ENCODE measurements at regions not wholly inside any gene's neighbourhood (a gene's known extent, or its start where the extent isn't known, plus 50 kb on each side); places are given as distances from the start of the nearest gene placed in this dataset.

GRCh38 chr10:90418869-90419652, 438.8 kb downstream of the HTR7 start:
- Histone ChIP-seq H3K36me3 (ENCODE audit: control insufficient read depth, insufficient read depth, low read length) (no peaks in the 10 kb centered on the region), H3K4me3 (ENCODE audit: low read depth, low read length) (no peak overlapping the region), H3K27me3 (ENCODE audit: control insufficient read depth, insufficient read depth, low read length) (no peaks in the 10 kb centered on the region)
- no peak for TF ChIP-seq CTCF (IDR thresholded peaks at IDR 0.05; ENCODE audit: insufficient read depth, low read length, poor library complexity, severe bottlenecking)
- DNase-seq (ENCODE audit: low read depth) = peak; percentile 78

- no peaks in the 10 kb centered on the region for H3K36me3 ChIP-seq (ENCODE audit: control insufficient read depth, insufficient read depth, low read length)
These were observed 437.1 kb downstream of the HTR7 start for GRCh38 chr10:90420637-90421318.

GRCh38 chr10:90421874-90422273, 436.0 kb downstream of the HTR7 start:
- DNase-seq (ENCODE audit: low read depth) = no peak
- TF ChIP-seq CTCF (IDR thresholded peaks at IDR 0.05; ENCODE audit: insufficient read depth, low read length, poor library complexity, severe bottlenecking) = no peak
- H3K36me3 ChIP-seq (ENCODE audit: control insufficient read depth, insufficient read depth, low read length) = no peaks in the 10 kb centered on the region
- no peak overlapping the region for H3K4me3 ChIP-seq (ENCODE audit: low read depth, low read length)
- no peaks in the 10 kb centered on the region for H3K27me3 ChIP-seq (ENCODE audit: control insufficient read depth, insufficient read depth, low read length)

More at GRCh38 chr10:90420637-90421318, 437.1 kb downstream of the HTR7 start:
- Histone ChIP-seq H3K27me3 (ENCODE audit: control insufficient read depth, insufficient read depth, low read length) (no peaks in the 10 kb centered on the region), H3K4me3 (ENCODE audit: low read depth, low read length) (no peak overlapping the region)
- no peak for TF ChIP-seq CTCF (IDR thresholded peaks at IDR 0.05; ENCODE audit: insufficient read depth, low read length, poor library complexity, severe bottlenecking)
- no peak for DNase-seq (ENCODE audit: low read depth)

- Histone ChIP-seq H3K27me3 (ENCODE audit: control insufficient read depth, insufficient read depth, low read length) (no peaks in the 10 kb centered on the region), H3K4me3 (ENCODE audit: low read depth, low read length) (no peak overlapping the region), H3K36me3 (ENCODE audit: control insufficient read depth, insufficient read depth, low read length) (no peaks in the 10 kb centered on the region)
- TF ChIP-seq CTCF (IDR thresholded peaks at IDR 0.05; ENCODE audit: insufficient read depth, low read length, poor library complexity, severe bottlenecking) = no peak
- no peak for DNase-seq (ENCODE audit: low read depth)
These were observed 433.1 kb downstream of the HTR7 start for GRCh38 chr10:90424730-90425129.

- no peak overlapping the region for H3K4me3 ChIP-seq (ENCODE audit: low read depth, low read length)
- no peak for TF ChIP-seq CTCF (IDR thresholded peaks at IDR 0.05; ENCODE audit: insufficient read depth, low read length, poor library complexity, severe bottlenecking)
- DNase-seq (ENCODE audit: low read depth) = no peak
- H3K27me3 ChIP-seq (ENCODE audit: control insufficient read depth, insufficient read depth, low read length) = no peaks in the 10 kb centered on the region
- no peaks in the 10 kb centered on the region for H3K36me3 ChIP-seq (ENCODE audit: control insufficient read depth, insufficient read depth, low read length)
These were observed 427.7 kb downstream of the HTR7 start for GRCh38 chr10:90430186-90430585.

Data from kidney epithelial cell (primary cell).